Uterus (tissue), 2 donors: ENCODE measurements at regions not wholly inside any gene's neighbourhood (a gene's known extent, or its start where the extent isn't known, plus 50 kb on each side); places are given as distances from the start of the nearest gene placed in this dataset.

ENCODE experiments used
- CTCF ChIP-seq, 4 experiments: fragments of 200-600 bp in 2 of 4; fragments of 450-650 bp in 2 of 4; sonication (generic) in 2 of 4; IDR thresholded peaks; one replicate each; pipeline ENCODE4 v1.5.1; 2016 to 2019; ENCODE audit warnings: antibody characterized with exemption in 4 of 4, mild to moderate bottlenecking in 2 of 4, moderate library complexity in 1 of 4
- POLR2A ChIP-seq, 2 donors: fragments of 450-650 bp; IDR thresholded peaks; one replicate each; pipeline ENCODE4 v1.6.1; 2016; ENCODE audit warnings: antibody characterized with exemption in 2 of 2, mild to moderate bottlenecking in 1 of 2, moderate library complexity in 1 of 2

- TF ChIP-seq CTCF (IDR thresholded peaks at IDR 0.05) = no peak
- no peak for TF ChIP-seq POLR2A (IDR thresholded peaks at IDR 0.05)
Measured at GRCh38 chr11:113557926-113558325, 82.7 kb upstream of the DRD2 start.
